ENCODE measurements at regions not wholly inside any gene's neighbourhood (a gene's known extent, or its start where the extent isn't known, plus 50 kb on each side); places are given as distances from the start of the nearest gene placed in this dataset.

GRCh38 chr21:41064951-41065350 lies 103.0 kb upstream of the BACE2 start:
- Mint-ChIP-seq H3K36me3 (ENCODE audit: insufficient read depth, unreplicated experiment) (no peaks in the 10 kb centered on the region), H3K27me3 (ENCODE audit: unreplicated experiment) (peaks cover 55% of the 10 kb centered on the region), H3K9me3 (ENCODE audit: low read depth, unreplicated experiment) (no peaks in the 10 kb centered on the region), H3K27ac (ENCODE audit: unreplicated experiment) (no peak overlapping the region), H3K4me3 (ENCODE audit: low read depth, unreplicated experiment) (no peak overlapping the region), H3K4me1 (ENCODE audit: low read depth, unreplicated experiment) (no peaks in the 10 kb centered on the region)
- CTCF ChIA-PET: no interaction called here
- BruUV-seq (replicated peaks): no TSS peak
- no peak for TF ChIP-seq CTCF (IDR thresholded peaks at IDR 0.05; ENCODE audit: unreplicated experiment)
- no peak for DNase-seq
- intact Hi-C loops (cut with micrococcal nuclease; ENCODE audit: unreplicated experiment): loop anchor here (5.0 kb wide), 1 partner anchor 923 kb away; no protein-coding TSS in a partner anchor

DNA sequence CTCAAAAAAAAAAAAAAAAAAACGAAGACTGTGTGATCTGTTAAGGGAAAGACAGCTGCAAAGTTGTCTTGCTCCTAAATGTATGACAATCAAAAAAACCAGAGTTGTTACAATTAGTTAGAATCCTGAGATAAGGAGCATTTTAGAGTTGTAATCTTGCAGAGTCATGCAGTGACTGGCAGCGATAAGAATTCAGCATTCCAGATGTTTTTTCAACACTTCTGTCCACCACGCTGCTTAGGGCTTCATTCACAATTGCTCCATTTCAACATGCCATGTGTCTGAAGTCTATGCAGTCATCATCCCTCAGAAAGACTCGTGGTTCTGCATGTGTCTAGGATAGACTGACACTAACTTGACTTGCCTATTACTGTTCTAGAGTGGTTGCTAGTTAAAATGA lies 102.4 kb upstream of the BACE2 start:
- Mint-ChIP-seq H3K27me3 (ENCODE audit: unreplicated experiment) (peaks cover 49% of the 10 kb centered on the region), H3K9me3 (ENCODE audit: low read depth, unreplicated experiment) (no peaks in the 10 kb centered on the region), H3K4me1 (ENCODE audit: low read depth, unreplicated experiment) (no peaks in the 10 kb centered on the region), H3K27ac (ENCODE audit: unreplicated experiment) (no peak overlapping the region), H3K4me3 (ENCODE audit: low read depth, unreplicated experiment) (no peak overlapping the region), H3K36me3 (ENCODE audit: insufficient read depth, unreplicated experiment) (no peaks in the 10 kb centered on the region)
- no TSS peak for BruUV-seq (replicated peaks)
- DNase-seq: no peak
- CTCF ChIA-PET: no interaction called here
- TF ChIP-seq CTCF (IDR thresholded peaks at IDR 0.05; ENCODE audit: unreplicated experiment): no peak
- intact Hi-C loops (cut with micrococcal nuclease; ENCODE audit: unreplicated experiment): loop anchor here (5.0 kb wide), 1 partner anchor 923 kb away; no protein-coding TSS in a partner anchor

- intact Hi-C loops (cut with micrococcal nuclease; ENCODE audit: unreplicated experiment): loop anchor here (5.0 kb wide), 1 partner anchor 924 kb away; no protein-coding TSS in a partner anchor
These were observed 101.6 kb upstream of the BACE2 start for GRCh38 chr21:41066086-41066938.

DNA sequence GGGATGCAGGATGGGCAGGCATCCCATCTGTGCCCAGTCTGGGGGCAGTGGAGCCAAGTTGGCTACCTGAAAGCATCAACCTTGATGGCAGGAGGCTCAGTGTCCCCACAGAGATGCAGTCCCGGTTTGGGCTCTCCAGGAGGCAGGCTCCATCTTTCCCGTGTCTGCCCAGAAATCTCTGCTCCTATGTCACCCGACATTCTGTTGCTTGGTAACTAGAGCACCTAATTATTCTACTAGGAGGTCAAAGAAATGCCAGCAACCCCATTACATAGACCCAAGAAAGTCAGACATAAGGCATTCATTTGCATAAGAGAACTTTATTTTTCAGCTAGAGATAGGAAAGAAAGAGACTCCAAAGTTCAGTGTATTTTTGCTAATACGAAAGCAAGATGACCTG lies 100.3 kb upstream of the BACE2 start:
- BruUV-seq (replicated peaks): no TSS peak
- Mint-ChIP-seq H3K4me1 (ENCODE audit: low read depth, unreplicated experiment) (no peaks in the 10 kb centered on the region), H3K36me3 (ENCODE audit: insufficient read depth, unreplicated experiment) (no peaks in the 10 kb centered on the region), H3K27me3 (ENCODE audit: unreplicated experiment) (peaks cover 46% of the 10 kb centered on the region), H3K27ac (ENCODE audit: unreplicated experiment) (no peak overlapping the region), H3K4me3 (ENCODE audit: low read depth, unreplicated experiment) (no peak overlapping the region), H3K9me3 (ENCODE audit: low read depth, unreplicated experiment) (no peaks in the 10 kb centered on the region)
- CTCF ChIA-PET: no interaction called here
- intact Hi-C loops (cut with micrococcal nuclease; ENCODE audit: unreplicated experiment): loop anchor here (5.0 kb wide), 1 partner anchor 925 kb away; no protein-coding TSS in a partner anchor
- TF ChIP-seq CTCF (IDR thresholded peaks at IDR 0.05; ENCODE audit: unreplicated experiment): no peak
- no peak for DNase-seq

More at GRCh38 chr21:41066086-41066938, 101.6 kb upstream of the BACE2 start:
- Mint-ChIP-seq H3K27me3 (ENCODE audit: unreplicated experiment) (peaks cover 42% of the 10 kb centered on the region), H3K9me3 (ENCODE audit: low read depth, unreplicated experiment) (no peaks in the 10 kb centered on the region), H3K36me3 (ENCODE audit: insufficient read depth, unreplicated experiment) (no peaks in the 10 kb centered on the region), H3K4me3 (ENCODE audit: low read depth, unreplicated experiment) (no peak overlapping the region), H3K4me1 (ENCODE audit: low read depth, unreplicated experiment) (no peaks in the 10 kb centered on the region), H3K27ac (ENCODE audit: unreplicated experiment) (no peak overlapping the region)
- DNase-seq: no peak
- no TSS peak for BruUV-seq (replicated peaks)
- CTCF ChIA-PET: no interaction called here
- TF ChIP-seq CTCF (IDR thresholded peaks at IDR 0.05; ENCODE audit: unreplicated experiment): no peak

All from Calu3 (cell line).